HG03469 (cell line): ENCODE measurements at regions not wholly inside any gene's neighbourhood (a gene's known extent, or its start where the extent isn't known, plus 50 kb on each side); places are given as distances from the start of the nearest gene placed in this dataset.

Experiments used
- ATAC-seq: cut with Tn5 transposase; IDR thresholded peaks from one replicate; pipeline ENCODE4 v1.9.1; 2021; ENCODE audit warnings: mild to moderate bottlenecking, moderate library complexity, moderate number of reproducible peaks; ENCODE audit not compliant: unreplicated experiment

GRCh38 chr5:3943859-3944258 lies 348.2 kb downstream of the IRX1 start:
- no peak for ATAC-seq

DNA sequence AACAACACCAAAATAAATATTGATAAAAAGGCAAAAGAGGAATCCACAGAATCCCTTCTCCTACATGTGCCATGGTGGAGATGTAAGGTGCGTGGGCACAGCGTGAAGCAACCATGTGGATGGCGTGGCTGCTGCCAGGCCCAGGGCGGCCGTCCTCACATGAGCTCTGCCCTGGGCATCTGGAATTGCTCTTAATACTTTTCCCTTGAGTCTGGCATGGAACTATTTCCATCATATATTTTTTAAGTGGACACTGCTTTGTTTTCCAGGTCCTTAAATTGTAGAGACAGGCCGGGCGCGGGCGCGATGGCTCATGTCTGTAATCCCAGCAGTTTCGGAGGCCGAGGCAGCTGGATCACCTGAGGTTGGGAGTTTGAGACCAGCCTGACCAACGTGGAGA lies 349.3 kb downstream of the IRX1 start:
- ATAC-seq: no peak

DNA sequence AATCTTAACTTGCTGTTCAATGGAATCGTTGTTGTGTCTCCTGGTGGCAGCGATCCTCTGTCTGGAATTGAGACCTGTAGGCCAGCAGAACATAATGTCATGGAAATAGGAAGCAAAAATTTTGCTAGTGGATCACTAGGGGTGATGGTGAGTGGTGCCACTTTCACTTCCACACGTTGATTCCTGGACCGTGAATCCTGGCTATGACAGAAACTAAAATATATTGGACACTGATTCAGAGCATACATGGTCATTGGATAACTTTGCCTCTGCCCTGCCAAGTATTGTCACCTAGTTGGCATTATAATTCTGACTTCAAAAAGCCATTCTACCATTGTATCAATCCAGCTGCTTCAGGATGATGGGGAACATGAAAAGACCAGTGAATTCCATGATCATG lies 353.2 kb downstream of the IRX1 start:
- ATAC-seq: no peak

- no peak for ATAC-seq
These were observed 358.6 kb downstream of the IRX1 start for GRCh38 chr5:3954199-3954598.

GRCh38 chr5:3954633-3955032 lies 359.0 kb downstream of the IRX1 start:
- ATAC-seq: no peak

- ATAC-seq: no peak
These were observed 362.0 kb downstream of the IRX1 start for GRCh38 chr5:3957658-3958057.

- ATAC-seq: no peak
These were observed 362.8 kb downstream of the IRX1 start for GRCh38 chr5:3958389-3958788.

GRCh38 chr5:3962113-3962512 lies 366.5 kb downstream of the IRX1 start:
- ATAC-seq: no peak

- no peak for ATAC-seq
These were observed 368.0 kb downstream of the IRX1 start for GRCh38 chr5:3963652-3964051.

GRCh38 chr5:3980156-3980555 lies 384.5 kb downstream of the IRX1 start:
- ATAC-seq: no peak

DNA sequence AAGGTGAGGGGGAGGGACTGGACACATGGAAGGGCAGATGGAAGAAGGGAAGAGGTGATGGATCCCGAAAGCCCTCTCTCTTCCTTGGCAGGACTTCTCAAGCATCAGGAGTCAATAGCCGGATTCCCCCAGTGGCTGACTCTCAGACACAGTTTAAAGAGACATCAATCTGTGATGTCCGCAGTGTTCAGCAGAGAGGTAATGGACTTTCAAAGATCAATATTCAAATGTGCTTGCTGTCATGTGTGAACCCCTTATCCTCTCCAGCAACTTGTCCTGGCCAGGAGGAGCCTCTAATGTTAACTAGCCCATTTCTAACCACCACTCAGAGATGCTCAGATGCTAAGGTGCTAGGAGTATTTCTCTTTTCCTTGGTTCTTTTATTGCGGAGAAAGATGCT lies 392.2 kb downstream of the IRX1 start:
- no peak for ATAC-seq

GRCh38 chr5:3993856-3994473 lies 398.3 kb downstream of the IRX1 start:
- no peak for ATAC-seq

- ATAC-seq: no peak
These were observed 399.0 kb downstream of the IRX1 start for GRCh38 chr5:3994628-3995027.

DNA sequence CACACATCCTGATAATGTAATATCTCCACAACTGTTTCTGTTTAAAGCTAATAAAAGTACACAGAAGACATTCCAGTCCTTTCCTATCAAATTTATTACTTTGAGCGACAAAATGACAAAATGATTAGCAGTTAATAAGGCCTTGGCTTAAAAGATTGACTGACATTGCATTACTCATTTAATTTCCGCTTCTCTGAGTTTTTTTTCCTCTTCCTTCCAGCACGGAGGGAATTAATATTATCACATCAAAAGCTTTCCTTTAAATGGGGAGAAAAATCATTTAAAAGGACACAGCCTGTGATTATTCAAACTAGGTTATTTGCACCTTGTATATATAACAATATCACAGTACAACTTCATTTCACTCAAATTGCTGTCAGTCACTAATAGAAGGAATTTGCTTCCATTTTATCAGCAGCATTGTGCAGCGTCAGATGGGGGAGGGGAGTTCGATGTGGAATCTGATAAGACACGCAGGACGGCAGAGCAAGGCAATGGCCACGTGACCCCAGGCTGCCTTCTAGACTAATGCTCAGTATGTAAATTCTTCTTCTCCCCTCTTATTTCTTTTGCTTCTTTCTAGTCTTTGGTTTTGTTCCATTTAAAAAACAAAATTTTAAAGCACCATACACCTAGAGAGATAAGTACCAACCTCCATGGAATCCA lies 400.5 kb downstream of the IRX1 start:
- ATAC-seq: no peak

DNA sequence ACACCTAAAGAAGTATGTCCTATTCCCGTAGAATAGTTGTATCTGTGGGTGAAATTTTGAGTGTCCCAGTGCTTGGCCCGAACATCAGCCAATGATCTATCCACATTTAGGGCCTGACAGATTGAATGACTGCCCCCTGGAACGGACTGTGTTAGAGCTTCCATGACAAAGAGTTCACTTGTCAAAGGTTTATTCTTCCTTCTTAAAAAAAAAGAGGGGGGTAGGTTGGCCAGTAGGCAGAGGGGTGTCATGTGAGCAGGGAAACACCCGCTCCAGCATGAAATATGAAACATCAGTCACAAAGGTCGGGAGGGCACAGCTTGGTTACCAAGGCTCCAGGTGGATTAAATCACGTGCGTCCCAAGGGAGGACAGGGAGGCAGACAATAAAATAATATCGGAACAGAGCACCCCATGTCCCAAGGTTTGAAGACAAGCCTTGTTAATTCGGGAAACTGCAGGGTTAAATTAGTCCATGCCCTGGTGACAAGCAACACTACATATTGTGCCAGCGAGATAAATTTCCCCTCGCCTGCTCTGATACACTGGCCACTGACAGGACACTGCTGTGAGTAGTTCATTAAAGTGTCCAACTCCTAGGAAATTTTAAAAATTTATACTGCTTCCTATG lies 401.2 kb downstream of the IRX1 start:
- no peak for ATAC-seq

- no peak for ATAC-seq
These were observed 402.0 kb downstream of the IRX1 start for GRCh38 chr5:3997670-3998069.

DNA sequence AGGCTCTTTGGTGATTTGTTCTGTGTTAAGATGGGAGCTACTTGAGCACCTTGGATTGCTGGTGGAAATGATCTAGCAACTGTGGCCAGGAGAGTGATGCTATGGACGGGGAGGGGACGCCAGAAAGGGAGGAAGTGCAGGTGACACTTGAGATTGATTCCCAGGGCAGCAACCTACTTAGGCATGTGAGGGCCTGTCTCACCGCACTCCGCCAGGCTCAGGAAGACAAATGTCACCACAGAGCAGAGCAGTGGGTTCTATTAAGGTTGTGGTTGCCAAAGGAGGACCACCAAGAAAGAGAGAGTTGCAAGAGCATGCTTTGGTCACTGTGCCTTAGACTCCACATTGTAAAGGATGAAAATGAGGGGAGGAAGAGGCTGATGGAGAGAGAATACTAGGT lies 404.3 kb downstream of the IRX1 start:
- ATAC-seq: no peak

GRCh38 chr5:4001004-4001403 lies 405.4 kb downstream of the IRX1 start:
- ATAC-seq: no peak

DNA sequence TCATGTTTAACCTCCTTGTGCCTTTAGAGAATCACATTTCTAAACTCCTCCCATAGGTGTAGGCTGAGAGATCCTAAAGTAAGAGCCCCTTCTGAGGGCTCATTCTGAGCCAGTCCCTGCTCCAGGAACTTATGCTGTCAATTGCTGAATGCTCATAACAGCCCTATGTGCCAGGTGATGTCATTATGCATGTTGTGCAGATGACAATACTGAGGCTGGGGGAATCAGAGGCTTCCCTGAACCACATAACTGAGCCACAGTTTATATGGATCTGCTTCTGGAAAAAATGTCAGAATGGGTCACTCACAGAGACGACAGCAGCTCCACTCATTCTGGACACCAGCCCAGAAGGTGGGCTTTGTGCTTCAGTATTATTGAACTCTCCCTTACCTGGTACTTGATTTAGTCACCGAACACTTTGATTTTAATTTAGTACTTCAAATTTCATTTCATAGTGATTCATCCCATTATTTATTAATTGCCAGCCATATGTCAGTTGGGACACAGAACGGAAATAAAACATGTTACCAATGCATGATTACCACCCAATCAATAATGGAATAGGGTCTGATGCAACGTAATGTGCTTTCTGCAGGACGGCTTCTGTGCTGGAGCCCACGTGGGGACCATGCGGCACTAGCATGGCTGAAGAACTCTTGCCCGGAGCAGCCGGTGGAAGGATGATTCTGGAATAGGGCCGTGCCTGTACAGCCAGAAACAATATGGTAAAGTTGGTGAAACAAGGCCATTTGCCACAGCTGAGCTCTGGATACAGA lies 406.3 kb downstream of the IRX1 start:
- ATAC-seq: no peak

- no peak for ATAC-seq
These were observed 409.7 kb downstream of the IRX1 start for GRCh38 chr5:4005335-4005734.

GRCh38 chr5:4007001-4007400 lies 411.4 kb downstream of the IRX1 start:
- ATAC-seq: no peak

- ATAC-seq: no peak
These were observed 416.3 kb downstream of the IRX1 start for GRCh38 chr5:4011943-4012342.
